ENCODE measurements at regions not wholly inside any gene's neighbourhood (a gene's known extent, or its start where the extent isn't known, plus 50 kb on each side); places are given as distances from the start of the nearest gene placed in this dataset.
A peak's percentile ranks its signal among the peaks of the same experiment; 100 is the strongest.

- DNase-seq, result no peak
These were observed 104.0 kb upstream of the SSBP2 start for GRCh38 chr5:81854915-81855314.

GRCh38 chr5:81854485-81854884, 103.6 kb upstream of the SSBP2 start:
- DNase-seq, result no peak

GRCh38 chr5:81853030-81853357, 102.1 kb upstream of the SSBP2 start:
- DNase-seq, result no peak

- no peak for DNase-seq
These were observed 101.6 kb upstream of the SSBP2 start for GRCh38 chr5:81852291-81853029.

GRCh38 chr5:81851481-81852178, 100.7 kb upstream of the SSBP2 start:
- DNase-seq, result peak; percentile 81

GRCh38 chr5:81850501-81851357, 99.8 kb upstream of the SSBP2 start:
- no peak for DNase-seq

- DNase-seq, result no peak
These were observed 99.0 kb upstream of the SSBP2 start for GRCh38 chr5:81849770-81850367.

- DNase-seq, result no peak
These were observed 97.5 kb upstream of the SSBP2 start for GRCh38 chr5:81848362-81848880.

- no peak for DNase-seq
These were observed 95.4 kb upstream of the SSBP2 start for GRCh38 chr5:81846301-81846700.

- no peak for DNase-seq
These were observed 92.9 kb upstream of the SSBP2 start for GRCh38 chr5:81843845-81844244.

- DNase-seq, result no peak
These were observed 92.0 kb upstream of the SSBP2 start for GRCh38 chr5:81842795-81843398.

GRCh38 chr5:81839034-81839433, 88.1 kb upstream of the SSBP2 start:
- DNase-seq, result no peak

- DNase-seq, result no peak
These were observed 87.5 kb upstream of the SSBP2 start for GRCh38 chr5:81838307-81838906.

GRCh38 chr5:81837667-81838306, 86.9 kb upstream of the SSBP2 start:
- DNase-seq, result no peak

GRCh38 chr5:81835814-81836367, 85.0 kb upstream of the SSBP2 start:
- no peak for DNase-seq

- no peak for DNase-seq
These were observed 83.2 kb upstream of the SSBP2 start for GRCh38 chr5:81834021-81834660.

GRCh38 chr5:81830596-81830995, 79.7 kb upstream of the SSBP2 start:
- DNase-seq, result no peak

GRCh38 chr5:81829242-81829641, 78.3 kb upstream of the SSBP2 start:
- DNase-seq, result no peak

- no peak for DNase-seq
These were observed 76.6 kb upstream of the SSBP2 start for GRCh38 chr5:81827500-81827899.

GRCh38 chr5:81826128-81826527, 75.2 kb upstream of the SSBP2 start:
- DNase-seq, result no peak

GRCh38 chr5:81825237-81825636, 74.3 kb upstream of the SSBP2 start:
- peak; percentile 83 for DNase-seq

Data from NCI-H2029 (cell line).